ENCODE measurements at regions not wholly inside any gene's neighbourhood (a gene's known extent, or its start where the extent isn't known, plus 50 kb on each side); places are given as distances from the start of the nearest gene placed in this dataset.
A peak's percentile ranks its signal among the peaks of the same experiment; 100 is the strongest.
"Not testable (repeated sequence)": the region's sequence is repeated elsewhere in the genome, so short reads cannot be mapped to it uniquely, and the experiment has no call there.

DNA sequence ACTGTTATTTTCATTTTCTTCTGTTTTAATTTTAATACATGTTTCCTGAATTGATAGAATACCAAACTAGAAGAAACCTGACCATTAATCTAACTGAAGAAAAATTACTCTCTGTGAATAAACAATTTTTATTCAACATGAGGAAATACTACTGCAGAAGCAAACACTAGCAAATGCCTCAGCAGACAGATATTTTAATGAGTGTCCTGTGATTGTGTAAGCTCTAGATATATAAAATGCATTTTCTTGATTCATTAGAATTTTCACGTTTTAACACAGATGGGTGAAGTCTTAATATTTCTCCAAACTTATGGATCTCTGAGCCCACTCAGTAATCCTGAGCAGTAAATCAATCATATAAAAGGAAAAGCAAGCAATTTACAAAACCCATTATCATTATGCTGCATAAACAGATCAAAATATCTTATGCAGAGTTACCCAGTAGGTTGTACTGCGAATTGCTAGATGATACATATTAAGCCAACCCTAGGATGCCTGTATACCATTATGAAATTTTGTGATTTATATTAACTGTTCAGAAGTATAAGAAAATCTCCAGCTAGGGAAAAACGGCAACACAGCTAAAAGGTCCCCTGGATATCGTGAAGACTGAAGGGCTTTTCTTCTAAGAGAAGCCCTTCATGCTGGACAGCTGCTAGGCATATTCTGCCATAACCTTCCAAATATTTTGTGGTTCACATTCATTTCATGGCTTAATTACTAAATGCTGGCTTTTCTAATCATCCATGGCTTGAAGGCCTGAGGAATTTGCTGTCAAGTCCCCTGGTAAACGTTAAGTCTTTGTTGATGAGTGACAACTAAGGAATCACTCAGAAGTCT, 157.7 kb upstream of the TGFBR2 start:
- in situ Hi-C loops (cut with HindIII; ENCODE audit: low pct_unique_long_range_greater_than_20kb, low sequenced_read_pairs): no loop called here
- no peak for DNase-seq (ENCODE audit: low read depth, low spot score)

DNA sequence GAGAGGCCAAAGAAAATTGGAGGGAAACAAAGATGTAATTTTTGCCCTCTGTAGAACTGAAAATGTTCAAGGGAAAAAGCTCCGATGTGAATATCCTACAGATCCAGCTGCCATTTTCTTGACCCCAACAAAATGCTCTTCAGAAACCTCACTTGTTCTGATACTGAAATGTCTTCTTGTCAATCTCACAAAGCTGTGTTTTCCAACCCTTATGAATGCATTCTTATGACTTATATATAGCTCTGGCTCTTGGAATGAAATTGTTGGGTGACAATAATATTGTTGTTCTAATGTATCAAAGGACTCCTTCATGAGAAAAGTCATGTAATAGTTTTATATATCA, 157.1 kb upstream of the TGFBR2 start:
- in situ Hi-C loops (cut with HindIII; ENCODE audit: low pct_unique_long_range_greater_than_20kb, low sequenced_read_pairs): no loop called here
- DNase-seq (ENCODE audit: low read depth, low spot score): peak; percentile 98

DNA sequence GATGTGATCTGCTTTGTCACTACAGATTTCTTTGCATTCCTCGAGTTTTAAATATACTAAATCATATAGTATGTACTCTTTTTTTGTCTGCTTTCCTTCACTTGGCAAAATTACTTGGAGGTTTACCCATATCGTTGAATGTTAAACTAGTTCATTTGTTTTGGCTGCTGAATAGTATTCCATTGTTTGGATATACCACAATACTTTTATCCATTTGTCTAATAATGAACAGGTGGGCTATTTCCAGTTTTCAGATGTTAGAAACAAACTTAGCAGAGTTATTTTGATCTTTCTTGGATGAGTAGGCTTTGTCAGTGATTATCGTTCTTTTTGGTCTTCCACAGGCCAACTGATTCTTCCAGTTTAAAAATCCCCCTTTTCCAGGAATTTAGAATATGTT, 154.0 kb upstream of the TGFBR2 start:
- DNase-seq (ENCODE audit: low read depth, low spot score): no peak
- in situ Hi-C loops (cut with HindIII; ENCODE audit: low pct_unique_long_range_greater_than_20kb, low sequenced_read_pairs): no loop called here

DNA sequence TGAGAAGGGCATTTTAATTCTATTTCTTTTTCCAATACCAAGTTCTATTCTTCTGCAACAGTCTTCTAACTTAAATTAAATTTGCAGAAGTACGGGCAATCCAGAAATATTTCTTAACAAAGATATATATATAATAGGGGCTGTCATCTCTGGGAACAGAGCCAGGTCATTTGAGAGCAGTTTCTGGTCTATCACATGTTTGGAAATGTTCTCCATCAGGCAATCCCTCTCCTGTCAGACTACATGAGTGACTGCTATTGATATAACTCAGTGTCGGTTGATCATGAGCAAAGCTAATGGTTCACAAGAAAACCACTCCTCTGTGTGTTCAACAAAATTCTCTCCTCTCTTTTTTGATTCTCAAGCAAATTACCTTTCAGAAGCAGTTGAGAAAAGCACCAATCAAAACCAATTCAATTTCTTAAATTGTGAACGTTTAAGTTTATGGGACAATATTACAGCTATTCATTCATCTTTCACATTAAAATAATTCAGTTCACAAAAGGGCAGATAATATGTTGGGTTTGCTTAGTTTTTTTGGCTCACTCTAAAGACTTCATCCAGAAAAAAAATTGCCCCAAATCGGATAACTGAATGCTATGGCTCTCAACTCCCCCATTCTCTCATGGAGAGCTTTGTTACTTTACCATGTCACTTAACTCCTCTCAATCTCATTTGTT, 152.9 kb upstream of the TGFBR2 start:
- in situ Hi-C loops (cut with HindIII; ENCODE audit: low pct_unique_long_range_greater_than_20kb, low sequenced_read_pairs): no loop called here
- DNase-seq (ENCODE audit: low read depth, low spot score): peak; percentile 93

DNA sequence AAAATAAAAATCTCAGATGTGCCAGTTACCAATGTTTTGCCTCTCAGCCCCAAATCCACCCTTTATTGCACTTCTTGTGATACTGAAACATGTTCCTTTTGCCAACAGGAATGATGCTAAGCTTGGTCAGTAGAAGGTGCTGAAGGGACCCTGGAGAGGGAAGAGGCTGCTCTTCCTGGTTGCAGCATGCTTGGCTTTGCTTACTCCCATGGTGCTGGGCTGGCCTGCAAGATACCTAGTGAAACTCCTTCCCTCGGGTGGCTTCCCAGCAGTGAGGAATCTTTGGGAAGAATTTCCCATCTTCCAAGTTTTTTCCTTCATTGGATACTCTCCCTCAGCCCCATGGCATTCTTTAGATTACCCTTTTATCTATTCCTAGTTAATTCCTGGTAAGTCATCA, 151.8 kb upstream of the TGFBR2 start:
- DNase-seq (ENCODE audit: low read depth, low spot score): peak; percentile 18
- in situ Hi-C loops (cut with HindIII; ENCODE audit: low pct_unique_long_range_greater_than_20kb, low sequenced_read_pairs): no loop called here

DNA sequence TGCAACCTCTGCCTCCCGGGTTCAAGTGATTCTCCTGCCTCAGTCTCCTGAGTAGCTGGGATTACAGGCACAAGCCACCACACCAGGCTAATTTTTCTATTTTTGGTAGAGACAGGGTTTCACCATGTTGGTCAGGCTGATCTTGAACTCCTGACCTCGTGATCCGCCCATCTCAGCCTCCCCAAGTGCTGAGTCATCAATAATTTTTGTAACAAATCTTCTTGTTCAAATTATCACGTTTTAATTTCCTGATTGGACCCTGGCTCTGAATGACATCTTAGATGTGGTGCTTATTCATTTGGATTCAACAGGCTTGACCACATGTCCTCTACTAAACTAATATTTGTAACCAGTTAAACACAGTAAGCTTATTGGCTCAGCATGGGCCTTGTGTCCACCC, 151.3 kb upstream of the TGFBR2 start:
- in situ Hi-C loops (cut with HindIII; ENCODE audit: low pct_unique_long_range_greater_than_20kb, low sequenced_read_pairs); DNase-seq (ENCODE audit: low read depth, low spot score): not testable (repeated sequence)

DNA sequence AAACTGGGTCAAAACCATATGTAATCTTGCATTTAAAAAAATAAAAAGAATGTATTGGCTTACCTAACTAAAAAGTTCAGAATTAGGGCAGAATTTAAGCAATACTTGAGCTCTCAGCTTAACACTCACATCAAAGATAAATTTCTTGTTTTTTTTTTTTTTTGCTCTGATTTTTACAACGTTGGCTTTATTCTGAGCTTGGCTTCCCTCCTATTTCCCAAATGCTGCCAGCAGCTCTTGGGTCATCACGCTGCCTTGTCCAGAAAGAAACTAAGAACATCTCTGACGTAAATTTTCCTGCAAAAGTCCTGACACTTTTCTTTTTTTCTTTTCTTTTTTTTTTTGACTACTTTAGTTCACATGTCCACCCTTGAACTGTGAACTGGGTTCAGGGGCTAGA, 150.6 kb upstream of the TGFBR2 start:
- in situ Hi-C loops (cut with HindIII; ENCODE audit: low pct_unique_long_range_greater_than_20kb, low sequenced_read_pairs): no loop called here
- DNase-seq (ENCODE audit: low read depth, low spot score): no peak

DNA sequence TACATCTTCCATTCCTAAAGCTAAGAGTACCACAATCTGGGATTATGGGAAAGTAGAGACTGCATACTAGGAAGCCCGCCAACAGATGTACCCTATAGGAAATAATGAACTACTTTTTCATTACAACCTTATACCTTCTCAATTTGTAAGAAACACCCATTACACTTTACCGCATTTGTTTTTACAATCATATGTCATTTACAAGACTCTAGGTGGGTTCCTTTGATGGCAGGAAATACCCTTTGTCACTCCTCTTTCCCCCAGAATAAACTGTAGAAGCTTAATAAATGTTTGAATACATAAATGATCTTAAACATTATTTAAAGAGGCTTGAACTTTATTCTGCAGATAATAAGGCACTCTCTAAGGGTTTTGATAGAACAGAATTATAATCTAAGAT, 150.1 kb upstream of the TGFBR2 start:
- no peak for DNase-seq (ENCODE audit: low read depth, low spot score)
- in situ Hi-C loops (cut with HindIII; ENCODE audit: low pct_unique_long_range_greater_than_20kb, low sequenced_read_pairs): no loop called here

DNA sequence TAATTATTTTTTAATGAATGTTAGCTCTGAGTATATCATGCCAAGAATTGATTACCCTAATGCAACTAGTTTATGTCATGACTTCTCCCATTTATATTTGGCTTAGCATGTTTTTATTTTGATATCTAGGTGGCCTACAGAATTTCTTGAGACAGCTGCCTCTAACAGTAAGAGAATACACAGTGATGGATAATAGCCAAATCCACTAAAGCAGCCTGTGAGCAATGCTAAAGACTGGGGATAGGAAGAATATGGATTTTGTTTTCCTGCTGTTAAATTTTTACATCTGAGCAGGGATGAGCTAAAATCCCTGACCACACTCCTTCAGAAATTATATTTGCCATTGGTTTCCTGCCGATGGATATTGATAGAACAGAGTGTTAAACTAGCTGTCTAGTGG, 149.3 kb upstream of the TGFBR2 start:
- in situ Hi-C loops (cut with HindIII; ENCODE audit: low pct_unique_long_range_greater_than_20kb, low sequenced_read_pairs): no loop called here
- DNase-seq (ENCODE audit: low read depth, low spot score): no peak

DNA sequence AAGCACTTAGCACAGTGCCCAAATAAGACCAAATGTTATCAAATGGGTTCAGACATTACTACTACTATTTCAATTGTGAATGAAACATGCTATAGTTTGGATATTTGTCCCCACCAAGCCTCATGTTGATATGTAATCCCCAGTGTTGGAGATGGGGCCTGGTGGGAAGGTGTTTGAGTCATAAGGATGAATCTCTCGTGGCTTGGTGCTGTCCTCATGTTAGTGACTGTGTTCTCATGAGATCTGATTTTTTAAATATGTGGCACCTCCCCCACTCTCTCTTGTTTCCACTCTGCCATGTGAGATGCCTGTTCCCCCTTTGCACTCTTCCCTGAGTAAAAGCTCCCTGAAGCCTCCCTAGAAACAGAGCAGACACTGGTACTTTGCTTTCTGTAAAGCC, 148.7 kb upstream of the TGFBR2 start:
- DNase-seq (ENCODE audit: low read depth, low spot score): no peak
- in situ Hi-C loops (cut with HindIII; ENCODE audit: low pct_unique_long_range_greater_than_20kb, low sequenced_read_pairs): no loop called here

DNA sequence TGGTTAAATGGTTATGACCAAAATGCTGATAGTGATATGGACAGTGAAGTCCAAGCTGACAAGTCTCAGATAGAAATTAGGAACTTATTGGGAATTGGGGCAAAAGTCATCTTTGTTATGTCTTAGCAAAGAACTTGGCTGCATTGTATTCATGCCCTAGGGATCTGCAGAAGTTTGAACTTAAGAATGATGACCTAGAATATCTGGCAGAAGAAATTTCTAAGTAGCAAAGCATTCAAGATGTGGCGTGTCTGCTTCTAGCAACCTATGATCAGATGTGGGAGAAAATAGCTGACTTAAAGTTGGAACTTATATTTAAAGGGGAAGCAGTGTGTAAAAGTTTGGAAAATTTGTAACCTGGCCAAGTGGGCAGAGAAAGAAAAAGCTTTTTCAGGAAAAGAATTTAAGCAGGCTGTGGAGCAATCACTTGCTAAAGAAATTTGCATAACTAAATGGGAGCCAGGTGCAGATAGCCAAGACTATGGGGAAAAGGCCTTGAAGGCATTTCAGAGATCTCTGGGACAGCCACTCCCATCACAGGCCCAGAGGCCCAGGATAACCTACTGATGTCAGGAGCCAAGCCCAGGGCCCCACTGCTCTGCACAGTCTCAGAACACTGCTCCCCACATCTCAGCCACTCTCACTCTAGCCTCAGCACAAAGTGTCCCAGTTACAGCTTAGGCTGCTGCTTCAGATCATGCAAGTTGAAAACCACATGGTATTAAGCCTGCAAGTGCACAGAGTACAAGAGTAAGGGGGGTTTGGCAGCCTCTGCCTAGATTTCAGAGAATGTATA, 147.8 kb upstream of the TGFBR2 start:
- DNase-seq (ENCODE audit: low read depth, low spot score): no peak
- in situ Hi-C loops (cut with HindIII; ENCODE audit: low pct_unique_long_range_greater_than_20kb, low sequenced_read_pairs): no loop called here

DNA sequence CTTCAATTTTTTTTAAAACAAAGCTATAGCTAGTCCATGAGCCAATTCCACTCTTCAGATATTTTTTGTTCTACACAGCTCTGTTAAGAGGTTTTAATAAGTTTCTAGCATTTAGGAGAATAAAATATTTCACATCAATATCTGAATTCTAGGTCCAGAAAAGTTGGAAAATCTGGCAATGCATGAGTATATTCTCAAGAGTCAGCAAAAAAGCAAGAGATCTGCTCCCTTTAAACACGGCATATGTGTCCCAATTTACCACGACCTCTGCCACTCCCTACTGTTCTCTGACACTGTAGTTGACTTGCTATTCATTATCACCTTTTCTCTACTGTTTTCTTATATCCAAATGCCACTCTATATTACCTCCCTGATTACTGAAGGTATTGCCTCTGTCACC, 145.1 kb upstream of the TGFBR2 start:
- in situ Hi-C loops (cut with HindIII; ENCODE audit: low pct_unique_long_range_greater_than_20kb, low sequenced_read_pairs): no loop called here
- no peak for DNase-seq (ENCODE audit: low read depth, low spot score)

DNA sequence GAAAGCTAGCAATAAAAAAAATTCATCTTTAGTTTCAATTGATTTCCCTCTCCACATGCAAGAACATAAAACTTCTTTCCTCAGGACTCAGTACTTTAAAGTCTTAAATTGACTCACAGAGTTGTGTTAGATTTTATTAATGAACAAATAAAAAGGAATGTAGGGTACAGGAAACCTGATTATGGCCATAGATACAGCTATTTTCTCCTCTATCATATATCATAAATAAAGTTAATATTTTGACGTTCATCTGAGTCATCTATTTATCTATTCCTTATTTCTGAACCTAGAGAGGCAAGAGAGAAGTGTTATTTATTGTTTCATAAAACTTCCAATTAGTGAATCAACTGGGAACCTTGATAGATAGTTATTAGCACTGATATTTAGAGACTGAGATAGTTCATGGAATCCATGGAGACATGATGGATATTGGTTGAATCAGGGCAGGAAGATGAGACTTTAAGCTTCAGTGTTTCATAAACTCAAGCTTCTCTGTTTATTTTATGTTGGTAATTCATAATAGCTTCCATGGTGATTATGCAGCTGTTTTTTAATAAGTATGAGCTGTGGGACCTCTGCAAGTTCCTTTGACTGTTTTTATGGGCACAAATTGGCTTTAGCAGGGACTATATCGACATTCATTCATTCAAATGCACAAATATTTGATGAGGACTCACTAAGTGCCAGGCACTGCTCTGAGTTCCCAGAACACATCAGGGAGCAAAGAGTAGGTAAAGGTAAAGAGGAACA, 143.5 kb upstream of the TGFBR2 start:
- in situ Hi-C loops (cut with HindIII; ENCODE audit: low pct_unique_long_range_greater_than_20kb, low sequenced_read_pairs): no loop called here
- DNase-seq (ENCODE audit: low read depth, low spot score): no peak

DNA sequence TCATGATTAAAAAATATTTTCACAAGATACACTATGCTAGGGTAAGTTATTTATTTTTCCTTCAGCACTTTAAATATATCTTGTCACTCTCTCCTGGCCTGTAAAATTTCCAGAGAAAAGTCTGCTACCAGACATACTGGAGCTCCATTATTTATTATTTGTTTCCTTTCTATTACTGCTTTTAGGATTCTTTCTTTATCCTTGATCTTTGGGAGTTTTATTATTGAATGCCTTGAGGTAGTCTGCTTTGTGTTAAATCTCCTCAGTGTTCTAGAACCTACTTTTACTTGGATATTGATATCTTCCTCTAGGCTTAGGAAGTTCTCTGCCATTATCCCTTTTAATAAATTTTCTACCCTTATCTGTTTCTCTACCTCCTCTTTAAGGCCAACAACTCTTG, 142.0 kb upstream of the TGFBR2 start:
- no peak for DNase-seq (ENCODE audit: low read depth, low spot score)
- in situ Hi-C loops (cut with HindIII; ENCODE audit: low pct_unique_long_range_greater_than_20kb, low sequenced_read_pairs): no loop called here

DNA sequence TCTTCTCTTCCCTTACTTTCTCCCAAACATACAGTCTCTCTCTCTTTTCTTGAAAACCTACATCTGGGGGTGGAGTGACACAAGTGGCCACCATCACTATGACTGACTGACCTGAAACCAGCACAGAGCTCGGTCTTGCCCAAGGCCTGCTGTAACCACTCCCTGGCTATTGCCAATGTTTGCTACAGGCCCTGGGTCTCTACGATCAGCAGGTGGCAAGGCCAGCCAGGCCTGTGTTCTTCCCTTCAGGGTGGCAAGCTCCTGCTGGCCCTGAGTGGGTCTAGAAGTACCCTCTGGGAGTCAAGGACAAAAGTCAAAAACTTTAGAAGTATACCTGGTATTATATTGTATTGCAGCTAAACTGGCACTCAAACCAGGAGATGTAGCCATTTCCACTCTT, 140.9 kb upstream of the TGFBR2 start:
- no peak for DNase-seq (ENCODE audit: low read depth, low spot score)
- in situ Hi-C loops (cut with HindIII; ENCODE audit: low pct_unique_long_range_greater_than_20kb, low sequenced_read_pairs): no loop called here

DNA sequence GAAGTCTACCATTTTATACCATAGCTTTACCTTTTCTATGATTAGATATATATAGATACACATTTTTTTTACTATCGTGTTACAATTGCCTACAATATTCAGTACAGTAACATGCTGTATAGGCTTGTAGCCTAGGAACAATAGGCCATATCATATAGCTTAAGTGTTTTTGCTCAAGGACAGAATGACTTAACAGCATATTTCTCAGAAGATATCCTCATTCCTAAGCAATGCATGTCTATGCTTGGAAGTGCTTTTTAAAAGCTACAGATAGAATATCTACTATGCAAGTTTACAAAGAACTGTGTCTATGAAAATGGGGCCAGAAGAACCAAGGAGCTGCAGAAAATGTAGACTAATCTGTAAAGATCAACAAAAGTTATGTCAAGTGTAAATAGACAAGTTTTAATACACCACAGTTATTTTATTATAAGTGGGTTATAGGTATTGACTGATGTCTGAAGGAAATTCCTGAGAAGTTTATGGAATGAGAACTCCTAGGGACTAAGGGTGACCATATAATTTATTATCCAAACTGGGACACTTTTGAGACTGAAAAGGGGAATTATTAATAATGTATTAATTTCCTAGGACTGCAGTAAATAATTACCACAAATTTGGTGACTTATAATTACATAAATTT, 138.7 kb upstream of the TGFBR2 start:
- no peak for DNase-seq (ENCODE audit: low read depth, low spot score)
- in situ Hi-C loops (cut with HindIII; ENCODE audit: low pct_unique_long_range_greater_than_20kb, low sequenced_read_pairs): no loop called here

DNA sequence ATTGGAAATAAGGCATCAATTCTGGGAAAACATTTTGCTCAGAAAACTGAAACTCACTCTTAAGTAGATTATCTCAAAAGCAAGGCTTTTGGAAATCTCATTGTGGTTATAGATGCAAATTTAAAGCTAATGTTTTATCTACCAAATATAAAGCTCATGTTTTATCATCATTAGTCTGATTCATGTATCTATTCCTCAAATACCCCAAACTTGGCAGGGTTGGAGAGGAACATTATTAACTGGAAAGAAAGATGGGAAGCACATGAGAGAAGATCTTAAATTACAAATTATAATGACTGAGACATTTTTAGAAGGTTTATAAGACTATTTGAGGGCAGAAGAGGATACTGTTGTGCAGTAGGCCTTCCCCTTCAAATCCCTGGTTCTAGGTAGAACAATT, 137.3 kb upstream of the TGFBR2 start:
- no peak for DNase-seq (ENCODE audit: low read depth, low spot score)
- in situ Hi-C loops (cut with HindIII; ENCODE audit: low pct_unique_long_range_greater_than_20kb, low sequenced_read_pairs): no loop called here

DNA sequence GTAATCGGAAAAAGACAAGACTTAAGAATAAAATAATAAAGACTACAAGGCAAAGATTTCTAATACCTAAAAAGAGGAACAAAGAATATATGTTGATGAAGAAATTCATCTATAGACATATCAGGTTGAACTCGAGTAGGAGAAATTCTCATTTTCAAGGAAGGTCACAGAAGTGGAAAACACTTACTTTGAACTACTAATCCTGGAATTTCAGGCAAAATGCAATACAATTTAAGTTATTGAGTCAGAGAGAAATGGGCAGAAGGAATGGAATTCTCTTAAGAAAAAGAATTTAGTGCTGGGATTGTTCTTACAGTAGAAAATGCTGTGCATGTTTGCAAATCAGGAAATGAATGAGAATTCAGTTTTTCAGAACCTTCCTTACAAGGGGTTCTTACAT, 135.9 kb upstream of the TGFBR2 start:
- DNase-seq (ENCODE audit: low read depth, low spot score): no peak
- in situ Hi-C loops (cut with HindIII; ENCODE audit: low pct_unique_long_range_greater_than_20kb, low sequenced_read_pairs): no loop called here

Measured in SK-MEL-5 (cell line).